Neuronal stem cell (in vitro differentiated cells): ENCODE measurements at regions not wholly inside any gene's neighbourhood (a gene's known extent, or its start where the extent isn't known, plus 50 kb on each side); places are given as distances from the start of the nearest gene placed in this dataset.

Source experiments
- DNase-seq: peaks from one replicate; pipeline ENCODE4 v3.0.0-alpha.2; 2013; ENCODE audit warnings: low spot score
- H2AFZ ChIP-seq: one replicate; pipeline ENCODE4 v1.6.1; 2013; ENCODE audit warnings: mild to moderate bottlenecking, low read length, inconsistent platforms
- H2AK5ac ChIP-seq: 2 replicates; pipeline ENCODE4 v1.6.1; 2013; ENCODE audit warnings: low read depth, mild to moderate bottlenecking, inconsistent platforms, low read length, moderate library complexity, mixed read lengths
- H2BK120ac ChIP-seq: 2 replicates; pipeline ENCODE4 v1.6.1; 2013; ENCODE audit warnings: low read depth, mild to moderate bottlenecking, inconsistent platforms, low read length, moderate library complexity, mixed read lengths
- H2BK12ac ChIP-seq: one replicate; pipeline ENCODE4 v1.6.1; 2013; ENCODE audit warnings: low read length, inconsistent platforms
- H2BK15ac ChIP-seq: 2 replicates; pipeline ENCODE4 v1.6.1; 2013; ENCODE audit warnings: mild to moderate bottlenecking, low read length, inconsistent platforms, mixed read lengths
- H2BK5ac ChIP-seq: one replicate; pipeline ENCODE4 v1.6.1; 2013; ENCODE audit warnings: inconsistent platforms, mild to moderate bottlenecking, low read length, moderate library complexity
- H3K14ac ChIP-seq: one replicate; pipeline ENCODE4 v1.6.1; 2013; ENCODE audit warnings: low read length, inconsistent platforms
- H3K18ac ChIP-seq: 2 replicates; pipeline ENCODE4 v1.6.1; 2013; ENCODE audit warnings: low read length, inconsistent platforms
- H3K23ac ChIP-seq: 2 replicates; pipeline ENCODE4 v1.6.1; 2013; ENCODE audit warnings: low read depth, mild to moderate bottlenecking, mixed read lengths, low read length, inconsistent platforms; ENCODE audit not compliant: poor library complexity
- H3K27ac ChIP-seq: replicated peaks from 3 replicates; pipeline ENCODE4 v1.5.1; 2013; ENCODE audit warnings: low read length, inconsistent platforms
- H3K27me3 ChIP-seq, 3 experiments: 2 replicates each; pipeline ENCODE4 v1.6.1; 2013; ENCODE audit warnings: low read length in 3 of 3, mild to moderate bottlenecking in 2 of 3, inconsistent platforms in 1 of 3, low read depth in 1 of 3, mixed read lengths in 1 of 3, moderate library complexity in 1 of 3; ENCODE audit not compliant: control insufficient read depth in 3 of 3, insufficient read depth in 3 of 3
- H3K36me3 ChIP-seq, 2 donors: replicated peaks in 1 of 2; 2 replicates each; pipeline ENCODE4 v1.6.1; 2013; ENCODE audit warnings: low read length in 2 of 2; ENCODE audit not compliant: control insufficient read depth in 2 of 2, insufficient read depth in 2 of 2
- H3K4ac ChIP-seq: 2 replicates; pipeline ENCODE4 v1.6.1; 2013; ENCODE audit warnings: inconsistent platforms, mild to moderate bottlenecking, low read length, moderate library complexity
- H3K4me1 ChIP-seq, 2 donors: 1 replicate in 1 of 2; 2 replicates in 1 of 2; pipeline ENCODE4 v1.6.1; 2013; ENCODE audit warnings: low read length in 2 of 2, low read depth in 1 of 2; ENCODE audit not compliant: control insufficient read depth in 2 of 2, insufficient read depth in 1 of 2
- H3K4me2 ChIP-seq: one replicate; pipeline ENCODE4 v1.6.1; 2013; ENCODE audit warnings: mild to moderate bottlenecking, low read length, inconsistent platforms; ENCODE audit not compliant: insufficient read depth, poor library complexity, severe bottlenecking
- H3K4me3 ChIP-seq, 2 donors: 2 replicates each; pipeline ENCODE4 v1.5.1; 2013; ENCODE audit warnings: low read length in 2 of 2, mild to moderate bottlenecking in 2 of 2, inconsistent platforms in 1 of 2, moderate library complexity in 1 of 2
- H3K79me1 ChIP-seq: one replicate; pipeline ENCODE4 v1.6.1; 2013; ENCODE audit warnings: low read depth, mild to moderate bottlenecking, inconsistent platforms, low read length, moderate library complexity
- H3K9ac ChIP-seq: one replicate; pipeline ENCODE4 v1.6.1; 2013; ENCODE audit warnings: mild to moderate bottlenecking, low read depth, low read length, inconsistent platforms; ENCODE audit not compliant: poor library complexity
- H3K9me3 ChIP-seq, 2 donors: replicated peaks in 1 of 2; 2 replicates each; pipeline versions ENCODE3 to v1.6.1; 2013; ENCODE audit warnings: low read length in 2 of 2, mild to moderate bottlenecking in 2 of 2, inconsistent platforms in 1 of 2, low read depth in 1 of 2, mixed read lengths in 1 of 2, moderate library complexity in 1 of 2; ENCODE audit not compliant: control insufficient read depth in 2 of 2, insufficient read depth in 1 of 2
- H4K8ac ChIP-seq: one replicate; pipeline ENCODE4 v1.6.1; 2013; ENCODE audit warnings: low read depth, mild to moderate bottlenecking, inconsistent platforms, low read length, moderate library complexity
- H4K91ac ChIP-seq: one replicate; pipeline ENCODE4 v1.6.1; 2013; ENCODE audit warnings: low read length, low read depth, mild to moderate bottlenecking, inconsistent platforms; ENCODE audit not compliant: poor library complexity
- WGBS, 2 donors: extraction: QIAGEN DNeasy Blood & Tissue Kit; methylation state at CpG; one replicate each; pipeline ENCODE4 v1.1.7; 2013; ENCODE audit warnings: missing lambda C conversion rate in 2 of 2, mixed read lengths in 1 of 2; ENCODE audit not compliant: insufficient read length in 2 of 2, insufficient replicate concordance in 1 of 2; ENCODE audit errors: extremely low coverage in 2 of 2; 5-methylcytosine and 5-hydroxymethylcytosine counted together

DNA sequence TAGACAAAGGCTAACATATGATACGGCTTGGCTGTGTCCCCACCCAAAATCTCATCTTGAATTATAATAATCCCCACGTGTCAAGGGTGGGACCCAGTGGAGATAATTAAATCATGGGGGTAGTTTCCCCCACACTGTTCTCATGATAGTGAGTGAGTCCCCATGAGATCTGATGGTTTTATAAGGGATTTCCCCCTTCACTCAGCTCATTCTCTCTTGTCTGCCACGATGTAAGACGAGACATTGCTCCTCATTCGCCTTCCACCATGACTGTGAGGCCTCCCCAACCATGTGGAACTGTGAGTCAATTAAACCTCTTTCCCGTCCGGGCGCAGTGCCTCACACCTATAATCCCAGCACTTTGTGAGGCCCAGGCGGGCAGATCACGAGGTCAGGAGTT lies 143.5 kb downstream of the RXFP2 start:
- Histone ChIP-seq H3K79me1 (no peaks in the 10 kb centered on the region), H3K4ac (no peak overlapping the region), H3K18ac (no peak overlapping the region), H3K4me1 (peaks cover 3 to 4% of the 10 kb centered on the region in 2 donors), H3K23ac (no peak overlapping the region), H2BK12ac (no peak overlapping the region), H3K36me3 (no peaks in the 10 kb centered on the region), H3K14ac (no peak overlapping the region), H2AFZ (no peak overlapping the region), H3K27ac (no peak overlapping the region), H3K9me3 (no peaks in the 10 kb centered on the region), H4K8ac (no peak overlapping the region), H2BK15ac (no peak overlapping the region), H3K27me3 (no peaks in the 10 kb centered on the region), H3K9ac (no peak overlapping the region), H4K91ac (no peak overlapping the region), H2AK5ac (no peak overlapping the region), H3K4me2 (no peak overlapping the region), H2BK120ac (no peak overlapping the region), H2BK5ac (no peak overlapping the region), H3K4me3 (no peak overlapping the region)
- no CpG with 5 or more reads among the region's 10 CpGs for WGBS, 2 donors
- DNase-seq = no peak

- no CpG with 5 or more reads among the region's 1 CpG for WGBS, 2 donors
- Histone ChIP-seq H2BK120ac (no peak overlapping the region), H3K79me1 (no peaks in the 10 kb centered on the region), H3K23ac (no peak overlapping the region), H3K4me1 (peaks cover 3 to 4% of the 10 kb centered on the region in 2 donors), H3K14ac (no peak overlapping the region), H3K4me3 (no peak overlapping the region), H2BK12ac (no peak overlapping the region), H4K8ac (no peak overlapping the region), H2BK5ac (no peak overlapping the region), H3K9ac (no peak overlapping the region), H3K27ac (no peak overlapping the region), H3K18ac (no peak overlapping the region), H2BK15ac (no peak overlapping the region), H3K4ac (no peak overlapping the region), H3K9me3 (no peaks in the 10 kb centered on the region), H4K91ac (no peak overlapping the region), H3K27me3 (no peaks in the 10 kb centered on the region), H3K36me3 (no peaks in the 10 kb centered on the region), H2AFZ (no peak overlapping the region), H2AK5ac (no peak overlapping the region), H3K4me2 (no peak overlapping the region)
- no peak for DNase-seq
Measured at GRCh38 chr13:31884556-31884955, 145.2 kb downstream of the RXFP2 start.

- Histone ChIP-seq H2BK15ac (no peak overlapping the region), H3K9me3 (no peaks in the 10 kb centered on the region), H4K91ac (no peak overlapping the region), H2AK5ac (no peak overlapping the region), H4K8ac (no peak overlapping the region), H3K4me2 (no peak overlapping the region), H3K9ac (no peak overlapping the region), H3K14ac (no peak overlapping the region), H3K4me1 (peaks cover 3 to 4% of the 10 kb centered on the region in 2 donors), H3K4me3 (no peak overlapping the region), H2BK120ac (no peak overlapping the region), H3K27ac (no peak overlapping the region), H3K79me1 (no peaks in the 10 kb centered on the region), H2AFZ (no peak overlapping the region), H3K36me3 (no peaks in the 10 kb centered on the region), H3K18ac (no peak overlapping the region), H2BK12ac (no peak overlapping the region), H3K4ac (no peak overlapping the region), H3K23ac (no peak overlapping the region), H2BK5ac (no peak overlapping the region), H3K27me3 (no peaks in the 10 kb centered on the region)
- no peak for DNase-seq
- WGBS, 2 donors = no CpG with 5 or more reads among the region's 6 CpGs
Measured at GRCh38 chr13:31885994-31886393, 145.6 kb upstream of the FRY start.

DNA sequence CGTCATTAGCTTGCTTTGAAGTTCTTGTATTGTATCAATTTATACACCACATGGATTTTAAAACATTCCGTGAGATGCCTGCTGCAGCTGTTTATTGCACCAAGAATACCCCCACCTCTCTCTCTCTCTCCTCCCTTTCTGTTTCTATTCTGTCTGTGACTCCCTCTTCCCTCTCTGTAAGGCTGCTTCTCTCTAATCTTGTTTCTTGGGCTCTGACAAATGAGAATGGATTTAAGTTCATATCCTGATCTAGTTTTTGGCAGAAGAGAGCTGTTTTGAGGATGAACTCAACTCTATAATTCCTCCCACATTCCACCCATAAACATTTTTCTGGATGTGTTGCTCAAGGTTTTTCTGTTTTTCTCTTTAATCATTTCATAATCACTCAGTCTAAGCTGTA lies 144.3 kb upstream of the FRY start:
- no peaks in the 10 kb centered on the region for H3K9me3 ChIP-seq
- no CpG with 5 or more reads among the region's 2 CpGs for WGBS, 2 donors
- H2BK15ac ChIP-seq = no peak overlapping the region
- no peak overlapping the region for H2AK5ac ChIP-seq
- no peak overlapping the region for H2AFZ ChIP-seq
- H3K9ac ChIP-seq = no peak overlapping the region
- H4K8ac ChIP-seq = no peak overlapping the region
- H2BK120ac ChIP-seq = no peak overlapping the region
- H3K18ac ChIP-seq = no peak overlapping the region
- no peak overlapping the region for H2BK5ac ChIP-seq
- H3K36me3 ChIP-seq = no peaks in the 10 kb centered on the region
- peaks cover 2 to 3% of the 10 kb centered on the region in 2 donors for H3K4me1 ChIP-seq
- no peak overlapping the region for H4K91ac ChIP-seq
- no peak overlapping the region for H3K27ac ChIP-seq
- H3K4ac ChIP-seq = no peak overlapping the region
- no peak overlapping the region for H3K4me2 ChIP-seq
- no peak overlapping the region for H3K4me3 ChIP-seq
- H3K23ac ChIP-seq = no peak overlapping the region
- no peak overlapping the region for H2BK12ac ChIP-seq
- H3K27me3 ChIP-seq = no peaks in the 10 kb centered on the region
- H3K79me1 ChIP-seq = no peaks in the 10 kb centered on the region
- DNase-seq = no peak
- no peak overlapping the region for H3K14ac ChIP-seq
